Trophoblast cell (in vitro differentiated cells and primary cell): ENCODE measurements at regions not wholly inside any gene's neighbourhood (a gene's known extent, or its start where the extent isn't known, plus 50 kb on each side); places are given as distances from the start of the nearest gene placed in this dataset.

ENCODE experiments used
- DNase-seq, 2 donors: peaks; one replicate each; pipeline ENCODE4 v3.0.0-alpha.2; 2016
- H2AFZ ChIP-seq: 2 replicates; pipeline ENCODE4 v1.6.1; 2013; ENCODE audit warnings: low read length, moderate library complexity, mild to moderate bottlenecking; ENCODE audit not compliant: insufficient read depth, poor library complexity
- H2AK5ac ChIP-seq: 2 replicates; pipeline ENCODE4 v1.6.1; 2013; ENCODE audit warnings: mild to moderate bottlenecking, low read length
- H2BK120ac ChIP-seq: 2 replicates; pipeline ENCODE4 v1.6.1; 2013; ENCODE audit warnings: low read length, mild to moderate bottlenecking, moderate library complexity; ENCODE audit not compliant: insufficient read depth, poor library complexity
- H2BK12ac ChIP-seq: 2 replicates; pipeline ENCODE4 v1.6.1; 2013; ENCODE audit warnings: mild to moderate bottlenecking, low read length, moderate library complexity
- H2BK5ac ChIP-seq: 2 replicates; pipeline ENCODE4 v1.6.1; 2013; ENCODE audit warnings: low read length, low read depth, moderate library complexity, mild to moderate bottlenecking; ENCODE audit not compliant: poor library complexity
- H3K14ac ChIP-seq: 2 replicates; pipeline ENCODE4 v1.6.1; 2013; ENCODE audit warnings: mild to moderate bottlenecking, low read length
- H3K18ac ChIP-seq: 2 replicates; pipeline ENCODE4 v1.6.1; 2013; ENCODE audit warnings: mild to moderate bottlenecking, low read length
- H3K23ac ChIP-seq: 2 replicates; pipeline ENCODE4 v1.6.1; 2013; ENCODE audit warnings: low read length
- H3K27ac ChIP-seq: 2 replicates; pipeline ENCODE4 v1.5.1; 2013; ENCODE audit warnings: low read depth, mild to moderate bottlenecking, inconsistent platforms, low read length, moderate library complexity
- H3K27me3 ChIP-seq: 2 replicates; pipeline ENCODE4 v1.6.1; 2013; ENCODE audit warnings: inconsistent platforms, mild to moderate bottlenecking, low read length, moderate library complexity; ENCODE audit not compliant: insufficient read depth
- H3K36me3 ChIP-seq, 2 experiments: 1 replicate in 1 of 2; 2 replicates in 1 of 2; pipeline ENCODE4 v1.6.1; 2013; ENCODE audit warnings: low read length in 2 of 2, mild to moderate bottlenecking in 2 of 2, moderate library complexity in 1 of 2; ENCODE audit not compliant: insufficient read depth in 2 of 2, control insufficient read depth in 1 of 2
- H3K4ac ChIP-seq: 2 replicates; pipeline ENCODE4 v1.6.1; 2013; ENCODE audit warnings: low read depth, mild to moderate bottlenecking, low read length, moderate library complexity
- H3K4me1 ChIP-seq, 2 experiments: 1 replicate in 1 of 2; 2 replicates in 1 of 2; pipeline ENCODE4 v1.6.1; 2013; ENCODE audit warnings: low read length in 2 of 2, mild to moderate bottlenecking in 2 of 2, moderate library complexity in 1 of 2; ENCODE audit not compliant: insufficient read depth in 2 of 2, control insufficient read depth in 1 of 2
- H3K4me2 ChIP-seq: 2 replicates; pipeline ENCODE4 v1.6.1; 2013; ENCODE audit warnings: inconsistent platforms, mild to moderate bottlenecking, low read length, moderate library complexity
- H3K4me3 ChIP-seq: 2 replicates; pipeline ENCODE4 v1.5.1; 2013; ENCODE audit warnings: mild to moderate bottlenecking, low read depth, low read length, inconsistent platforms
- H3K79me1 ChIP-seq: one replicate; pipeline ENCODE4 v1.6.1; 2013; ENCODE audit warnings: low read length
- H3K79me2 ChIP-seq: 2 replicates; pipeline ENCODE4 v1.6.1; 2013; ENCODE audit warnings: low read length, mild to moderate bottlenecking; ENCODE audit not compliant: control insufficient read depth, insufficient read depth, poor library complexity
- H3K9ac ChIP-seq: 2 replicates; pipeline ENCODE4 v1.6.1; 2013; ENCODE audit warnings: mild to moderate bottlenecking, low read length
- H3K9me3 ChIP-seq: 2 replicates; pipeline ENCODE4 v1.6.1; 2013; ENCODE audit warnings: low read depth, mild to moderate bottlenecking, control low read depth, inconsistent platforms, low read length; ENCODE audit not compliant: insufficient read depth
- H4K12ac ChIP-seq: 2 replicates; pipeline ENCODE4 v1.6.1; 2013; ENCODE audit warnings: low read depth, mild to moderate bottlenecking, low read length, moderate library complexity
- H4K8ac ChIP-seq: 2 replicates; pipeline ENCODE4 v1.6.1; 2013; ENCODE audit warnings: low read depth, mild to moderate bottlenecking, low read length, moderate library complexity
- H4K91ac ChIP-seq: one replicate; pipeline ENCODE4 v1.6.1; 2013; ENCODE audit warnings: low read depth, mild to moderate bottlenecking, low read length, moderate library complexity
- WGBS: extraction: QIAGEN DNeasy Blood & Tissue Kit; methylation state at CpG from one replicate; pipeline ENCODE4 v1.1.7; 2013; ENCODE audit warnings: missing lambda C conversion rate; ENCODE audit not compliant: insufficient read length, insufficient coverage; ENCODE audit errors: extremely low coverage; 5-methylcytosine and 5-hydroxymethylcytosine counted together

GRCh38 chr3:27779176-27779575 lies 57.1 kb upstream of the EOMES start:
- no peaks in the 10 kb centered on the region for H3K9me3 ChIP-seq
- no peak overlapping the region for H2AFZ ChIP-seq
- WGBS = no CpG with 5 or more reads among the region's 2 CpGs
- H3K27me3 ChIP-seq = no peaks in the 10 kb centered on the region
- no peak for DNase-seq
- H3K27ac ChIP-seq = no peak overlapping the region
- H2BK12ac ChIP-seq = no peak overlapping the region
- H2BK5ac ChIP-seq = no peak overlapping the region
- no peak overlapping the region for H4K91ac ChIP-seq
- no peaks in the 10 kb centered on the region for H3K36me3 ChIP-seq
- no peaks in the 10 kb centered on the region for H3K79me1 ChIP-seq
- no peaks in the 10 kb centered on the region for H3K79me2 ChIP-seq
- no peaks in the 10 kb centered on the region for H3K4me1 ChIP-seq
- H3K4ac ChIP-seq = no peak overlapping the region
- no peak overlapping the region for H3K4me2 ChIP-seq
- no peak overlapping the region for H2BK120ac ChIP-seq
- no peak overlapping the region for H2AK5ac ChIP-seq
- no peak overlapping the region for H3K4me3 ChIP-seq
- no peak overlapping the region for H3K23ac ChIP-seq
- H4K8ac ChIP-seq = no peak overlapping the region
- no peak overlapping the region for H3K9ac ChIP-seq
- no peak overlapping the region for H3K18ac ChIP-seq
- no peak overlapping the region for H3K14ac ChIP-seq
- no peak overlapping the region for H4K12ac ChIP-seq

DNA sequence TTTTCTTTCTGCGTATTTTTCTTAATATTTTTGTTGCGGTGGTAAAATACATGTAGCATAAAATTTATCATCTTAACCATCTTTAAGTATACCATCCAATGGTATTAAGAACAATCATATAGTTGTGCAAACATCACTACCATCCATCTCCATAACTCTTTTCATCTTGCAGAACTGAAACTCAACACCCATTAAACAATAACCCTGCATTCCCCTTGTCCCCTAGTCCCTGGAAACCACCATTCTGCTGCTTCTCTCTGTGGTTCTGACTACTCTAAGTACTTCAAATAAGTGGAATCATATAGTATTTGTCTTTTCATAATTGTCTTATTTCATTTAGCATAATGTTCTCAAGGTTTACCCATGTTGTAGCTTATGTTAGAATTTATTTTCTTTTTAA lies 67.3 kb upstream of the EOMES start:
- Histone ChIP-seq H3K4ac (no peak overlapping the region), H4K8ac (no peak overlapping the region), H3K4me2 (no peak overlapping the region), H3K27me3 (no peaks in the 10 kb centered on the region), H3K4me1 (no peaks in the 10 kb centered on the region), H3K79me1 (no peaks in the 10 kb centered on the region), H4K12ac (no peak overlapping the region), H3K79me2 (no peaks in the 10 kb centered on the region), H2AFZ (no peak overlapping the region), H3K9ac (no peak overlapping the region), H2BK5ac (no peak overlapping the region), H4K91ac (no peak overlapping the region), H3K18ac (no peak overlapping the region), H3K23ac (no peak overlapping the region), H3K4me3 (no peak overlapping the region), H3K9me3 (no peaks in the 10 kb centered on the region), H3K27ac (no peak overlapping the region), H3K14ac (no peak overlapping the region), H2BK12ac (no peak overlapping the region), H3K36me3 (no peaks in the 10 kb centered on the region), H2BK120ac (no peak overlapping the region), H2AK5ac (no peak overlapping the region)
- no CpG with 5 or more reads among the region's 2 CpGs for whole genome bisulfite sequencing
- DNase-seq = no peak

GRCh38 chr3:27791956-27792355 lies 69.8 kb upstream of the EOMES start:
- no peak overlapping the region for H4K91ac ChIP-seq
- H3K14ac ChIP-seq = no peak overlapping the region
- H3K4me3 ChIP-seq = no peak overlapping the region
- no CpG with 5 or more reads among the region's 2 CpGs for WGBS
- H3K27me3 ChIP-seq = no peaks in the 10 kb centered on the region
- H4K8ac ChIP-seq = no peak overlapping the region
- H3K27ac ChIP-seq = no peak overlapping the region
- H2AFZ ChIP-seq = no peak overlapping the region
- no peak overlapping the region for H2BK12ac ChIP-seq
- no peaks in the 10 kb centered on the region for H3K36me3 ChIP-seq
- H2AK5ac ChIP-seq = no peak overlapping the region
- no peak overlapping the region for H3K4me2 ChIP-seq
- H2BK120ac ChIP-seq = no peak overlapping the region
- no peak overlapping the region for H4K12ac ChIP-seq
- no peaks in the 10 kb centered on the region for H3K79me2 ChIP-seq
- no peak overlapping the region for H3K9ac ChIP-seq
- no peaks in the 10 kb centered on the region for H3K4me1 ChIP-seq
- no peak overlapping the region for H3K4ac ChIP-seq
- no peak overlapping the region for H2BK5ac ChIP-seq
- no peak overlapping the region for H3K18ac ChIP-seq
- H3K79me1 ChIP-seq = no peaks in the 10 kb centered on the region
- DNase-seq = no peak
- H3K23ac ChIP-seq = no peak overlapping the region
- H3K9me3 ChIP-seq = no peaks in the 10 kb centered on the region

GRCh38 chr3:27792869-27793268 lies 70.7 kb upstream of the EOMES start:
- H3K9me3 ChIP-seq = no peaks in the 10 kb centered on the region
- H3K27me3 ChIP-seq = no peaks in the 10 kb centered on the region
- H3K18ac ChIP-seq = no peak overlapping the region
- no peak overlapping the region for H3K9ac ChIP-seq
- no peak overlapping the region for H3K27ac ChIP-seq
- no CpG with 5 or more reads among the region's 3 CpGs for WGBS
- no peaks in the 10 kb centered on the region for H3K4me1 ChIP-seq
- no peaks in the 10 kb centered on the region for H3K79me2 ChIP-seq
- no peak overlapping the region for H3K23ac ChIP-seq
- H3K4me3 ChIP-seq = no peak overlapping the region
- H2AK5ac ChIP-seq = no peak overlapping the region
- H2AFZ ChIP-seq = no peak overlapping the region
- H4K8ac ChIP-seq = no peak overlapping the region
- no peak overlapping the region for H4K91ac ChIP-seq
- H3K4me2 ChIP-seq = no peak overlapping the region
- no peak overlapping the region for H2BK120ac ChIP-seq
- H4K12ac ChIP-seq = no peak overlapping the region
- H3K36me3 ChIP-seq = no peaks in the 10 kb centered on the region
- no peak overlapping the region for H3K4ac ChIP-seq
- no peak overlapping the region for H3K14ac ChIP-seq
- no peaks in the 10 kb centered on the region for H3K79me1 ChIP-seq
- H2BK5ac ChIP-seq = no peak overlapping the region
- no peak for DNase-seq
- H2BK12ac ChIP-seq = no peak overlapping the region
